GM18511 (cell line): ENCODE measurements at regions not wholly inside any gene's neighbourhood (a gene's known extent, or its start where the extent isn't known, plus 50 kb on each side); places are given as distances from the start of the nearest gene placed in this dataset.

Experiments used
- ATAC-seq: cut with Tn5 transposase; IDR thresholded peaks from one replicate; pipeline ENCODE4 v1.9.1; 2021; ENCODE audit warnings: mild to moderate bottlenecking, moderate library complexity; ENCODE audit not compliant: unreplicated experiment

- ATAC-seq: no peak
These were observed 50.4 kb upstream of the PPM1B start for GRCh38 chr2:44118257-44118656.
